ENCODE measurements at regions not wholly inside any gene's neighbourhood (a gene's known extent, or its start where the extent isn't known, plus 50 kb on each side); places are given as distances from the start of the nearest gene placed in this dataset.
"Not testable (repeated sequence)": the region's sequence is repeated elsewhere in the genome, so short reads cannot be mapped to it uniquely, and the experiment has no call there.

- DNase-seq (ENCODE audit: insufficient read length, low spot score) (no peak), FAIRE-seq (no peak)
- no peak for TF ChIP-seq CTCF (IDR thresholded peaks at IDR 0.05; ENCODE audit: insufficient read depth, missing control alignments)
Measured at GRCh38 chr4:3615386-3616286, 83.4 kb upstream of the LRPAP1 start.

DNA sequence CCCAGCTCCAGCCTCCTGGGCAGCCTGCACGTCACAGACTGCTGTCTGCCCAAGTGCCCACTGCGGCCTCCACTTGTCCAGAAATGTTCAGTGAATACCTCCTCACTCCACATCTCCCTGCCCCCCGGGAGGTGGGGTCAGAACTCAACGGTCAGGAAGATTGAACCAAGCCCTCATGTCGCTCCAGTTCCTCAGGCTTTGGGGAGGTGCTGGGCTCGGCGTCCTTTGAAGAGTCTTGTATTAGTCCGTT is 82.4 kb upstream of the LRPAP1 start:
- TF ChIP-seq CTCF (IDR thresholded peaks at IDR 0.05; ENCODE audit: insufficient read depth, missing control alignments), result no peak
- no peak for FAIRE-seq

GRCh38 chr4:3613967-3614730 is 81.9 kb upstream of the LRPAP1 start:
- DNase-seq (ENCODE audit: insufficient read length, low spot score) (no peak), FAIRE-seq (no peak)
- no peak for TF ChIP-seq CTCF (IDR thresholded peaks at IDR 0.05; ENCODE audit: insufficient read depth, missing control alignments)

More for the DNA sequence above, 82.4 kb upstream of the LRPAP1 start:
- DNase-seq (ENCODE audit: insufficient read length, low spot score), result no peak

DNA sequence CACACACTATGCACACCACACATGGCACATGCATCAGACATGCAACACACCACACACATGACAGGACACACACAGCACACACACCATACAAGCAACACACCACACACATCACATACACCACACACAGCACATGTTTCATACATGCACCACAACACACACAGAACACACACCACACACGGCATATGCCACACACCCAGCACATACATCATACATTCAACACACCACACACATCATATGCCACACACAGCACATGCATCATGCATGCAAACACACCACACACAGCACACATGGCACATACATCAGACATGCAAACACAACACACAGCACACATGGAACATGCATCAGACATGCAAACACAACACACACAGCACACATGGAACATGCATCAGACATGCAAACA is 80.7 kb upstream of the LRPAP1 start:
- FAIRE-seq, result no peak

GRCh38 chr4:3612281-3612680 is 80.1 kb upstream of the LRPAP1 start:
- FAIRE-seq (no peak), DNase-seq (ENCODE audit: insufficient read length, low spot score) (no peak)
- no peak for TF ChIP-seq CTCF (IDR thresholded peaks at IDR 0.05; ENCODE audit: insufficient read depth, missing control alignments)

More for the DNA sequence above, 80.7 kb upstream of the LRPAP1 start:
- no peak for DNase-seq (ENCODE audit: insufficient read length, low spot score)
- TF ChIP-seq CTCF (IDR thresholded peaks at IDR 0.05; ENCODE audit: insufficient read depth, missing control alignments), result no peak

GRCh38 chr4:3611778-3612177 is 79.6 kb upstream of the LRPAP1 start:
- FAIRE-seq, result no peak
- no peak for TF ChIP-seq CTCF (IDR thresholded peaks at IDR 0.05; ENCODE audit: insufficient read depth, missing control alignments)

DNA sequence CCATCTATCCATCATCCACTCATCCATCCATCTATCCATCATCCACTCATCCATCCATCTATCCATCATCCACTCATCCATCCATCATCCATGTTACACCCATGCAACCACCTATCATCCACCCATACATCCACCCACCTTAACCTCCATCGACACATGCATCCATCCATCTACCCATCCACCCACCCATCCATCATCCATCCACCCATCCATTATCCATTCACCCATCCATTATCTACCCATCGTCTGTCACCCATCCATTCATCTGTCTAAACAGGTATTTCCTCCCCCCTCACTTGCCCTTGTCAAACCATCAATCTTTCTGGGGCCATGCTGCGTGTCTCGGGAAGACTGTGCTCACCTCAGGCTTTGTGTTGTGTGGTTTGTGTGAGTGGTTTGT is 78.6 kb upstream of the LRPAP1 start:
- not testable (repeated sequence) for DNase-seq (ENCODE audit: insufficient read length, low spot score); FAIRE-seq

More at GRCh38 chr4:3611778-3612177, 79.6 kb upstream of the LRPAP1 start:
- DNase-seq (ENCODE audit: insufficient read length, low spot score), result no peak

DNA sequence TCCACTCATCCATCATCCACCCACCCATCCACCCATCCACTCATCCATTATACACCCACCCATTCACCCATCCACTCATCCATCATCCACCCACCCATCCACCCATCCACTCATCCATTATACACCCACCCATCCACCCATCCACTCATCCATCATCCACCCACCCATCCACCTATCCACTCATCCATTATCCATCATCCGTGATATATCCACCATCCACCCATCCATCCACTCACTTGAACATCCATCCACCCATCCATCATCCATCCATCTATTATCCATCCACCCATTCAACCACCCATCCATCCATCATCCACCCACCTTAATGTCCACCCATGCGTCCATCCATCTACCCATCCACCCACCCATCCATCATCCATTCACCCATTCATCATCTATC is 77.7 kb upstream of the LRPAP1 start:
- not testable (repeated sequence) for DNase-seq (ENCODE audit: insufficient read length, low spot score); FAIRE-seq

All from D721Med (cell line).